ENCODE measurements at regions not wholly inside any gene's neighbourhood (a gene's known extent, or its start where the extent isn't known, plus 50 kb on each side); places are given as distances from the start of the nearest gene placed in this dataset.

DNA sequence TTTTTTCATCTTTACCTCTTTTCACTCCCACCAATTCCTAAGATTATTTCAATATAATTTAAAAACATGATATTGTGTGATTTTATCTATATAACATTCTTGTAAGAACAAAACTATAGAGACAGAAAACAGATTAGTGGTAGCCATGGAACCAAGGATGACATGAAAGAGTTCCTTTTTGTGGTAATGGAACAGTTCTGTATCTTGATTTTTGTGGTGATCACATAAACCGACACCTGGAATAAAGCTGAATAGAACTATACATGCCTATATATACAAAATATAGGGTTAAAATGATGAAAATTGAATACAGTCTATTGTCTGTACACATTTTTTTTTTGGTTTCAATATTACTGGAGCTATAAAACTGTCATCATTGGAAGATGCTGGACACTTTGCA lies 945.4 kb downstream of the SI start:
- H2BK20ac ChIP-seq (ENCODE audit: low read depth, low read length, poor library complexity, severe bottlenecking), result no peak overlapping the region
- no peaks in the 10 kb centered on the region for H3K23me2 ChIP-seq (ENCODE audit: insufficient read length, low read depth, low read length, poor library complexity, severe bottlenecking)
- no peak overlapping the region for H3K4me3 Mint-ChIP-seq
- H4K5ac ChIP-seq (ENCODE audit: insufficient read length, low read depth, low read length), result no peak overlapping the region
- H2BK5ac ChIP-seq (ENCODE audit: insufficient read length, low read length), result no peak overlapping the region
- H3K23ac ChIP-seq (ENCODE audit: insufficient read length, low read depth, low read length), result no peak overlapping the region
- no peak for DNase-seq
- H3K9me3 ChIP-seq (ENCODE audit: control insufficient read depth, low read depth, low read length), result no peaks in the 10 kb centered on the region
- H3K4me1 ChIP-seq (ENCODE audit: insufficient read depth, low read length), result no peaks in the 10 kb centered on the region
- no CpG with 5 or more reads among the region's 1 CpG for WGBS (ENCODE audit: extremely low coverage, insufficient read length, low lambda C conversion rate)
- H4K91ac ChIP-seq (ENCODE audit: insufficient read length, low read depth, low read length), result no peak overlapping the region
- no peak overlapping the region for H3K9ac ChIP-seq (ENCODE audit: extremely low read depth, insufficient read length, low read length)
- no peak overlapping the region for H2BK15ac ChIP-seq (ENCODE audit: low read depth, low read length)
- H3K4ac ChIP-seq (ENCODE audit: low read depth, low read length), result no peak overlapping the region
- no peak overlapping the region for H2AK5ac ChIP-seq (ENCODE audit: insufficient read length, low read length)
- H3K27me3 ChIP-seq (ENCODE audit: insufficient read depth, low read length), result no peaks in the 10 kb centered on the region
- H3K79me2 ChIP-seq (ENCODE audit: insufficient read depth, low read length), result no peaks in the 10 kb centered on the region
- no peak overlapping the region for H4K8ac ChIP-seq (replicated peaks; ENCODE audit: insufficient read length, low read depth, low read length)
- peaks cover 3 to 4% of the 10 kb centered on the region in 2 experiments; a peak in 4 of 5 replicates for H3K9me3 Mint-ChIP-seq
- no peaks in the 10 kb centered on the region for H3K27me3 Mint-ChIP-seq (ENCODE audit: low read depth)
- H3K14ac ChIP-seq (ENCODE audit: insufficient read depth, low read length), result no peak overlapping the region
- H3K27ac Mint-ChIP-seq, result no peak overlapping the region
- no peak overlapping the region for H3K4me2 ChIP-seq (ENCODE audit: insufficient read depth, insufficient read length, low read length)
- no peak overlapping the region for H2BK120ac ChIP-seq (ENCODE audit: low read depth, low read length, poor library complexity, severe bottlenecking)
- H3K27ac ChIP-seq (ENCODE audit: insufficient read length, low read depth, low read length), result no peak overlapping the region
- H3K4me1 Mint-ChIP-seq, result no peaks in the 10 kb centered on the region
- no peaks in the 10 kb centered on the region for H3K79me1 ChIP-seq (ENCODE audit: insufficient read depth, low read depth, low read length, poor library complexity, severe bottlenecking)
- H2AFZ ChIP-seq (ENCODE audit: low read length), result no peak overlapping the region
- H3K18ac ChIP-seq (ENCODE audit: insufficient read length, low read depth, low read length), result no peak overlapping the region
- H3K56ac ChIP-seq (ENCODE audit: insufficient read length, low read depth, low read length), result no peak overlapping the region
- no peaks in the 10 kb centered on the region; a peak in 1 of 7 replicates for H3K36me3 Mint-ChIP-seq (ENCODE audit: insufficient read depth in 1 of 3, low read depth in 3 of 3)
- no peak overlapping the region for H2BK12ac ChIP-seq (ENCODE audit: insufficient read length, low read depth, low read length)
- TF ChIP-seq, protein P1, sequence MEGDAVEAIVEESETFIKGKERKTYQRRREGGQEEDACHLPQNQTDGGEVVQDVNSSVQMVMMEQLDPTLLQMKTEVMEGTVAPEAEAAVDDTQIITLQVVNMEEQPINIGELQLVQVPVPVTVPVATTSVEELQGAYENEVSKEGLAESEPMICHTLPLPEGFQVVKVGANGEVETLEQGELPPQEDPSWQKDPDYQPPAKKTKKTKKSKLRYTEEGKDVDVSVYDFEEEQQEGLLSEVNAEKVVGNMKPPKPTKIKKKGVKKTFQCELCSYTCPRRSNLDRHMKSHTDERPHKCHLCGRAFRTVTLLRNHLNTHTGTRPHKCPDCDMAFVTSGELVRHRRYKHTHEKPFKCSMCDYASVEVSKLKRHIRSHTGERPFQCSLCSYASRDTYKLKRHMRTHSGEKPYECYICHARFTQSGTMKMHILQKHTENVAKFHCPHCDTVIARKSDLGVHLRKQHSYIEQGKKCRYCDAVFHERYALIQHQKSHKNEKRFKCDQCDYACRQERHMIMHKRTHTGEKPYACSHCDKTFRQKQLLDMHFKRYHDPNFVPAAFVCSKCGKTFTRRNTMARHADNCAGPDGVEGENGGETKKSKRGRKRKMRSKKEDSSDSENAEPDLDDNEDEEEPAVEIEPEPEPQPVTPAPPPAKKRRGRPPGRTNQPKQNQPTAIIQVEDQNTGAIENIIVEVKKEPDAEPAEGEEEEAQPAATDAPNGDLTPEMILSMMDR (conservative IDR thresholded peaks at IDR 0.05), result no peak
- no peaks in the 10 kb centered on the region for H4K20me1 ChIP-seq (ENCODE audit: control insufficient read depth, insufficient read depth, insufficient read length)
- no peak overlapping the region for H3T11ph ChIP-seq (ENCODE audit: low read length)
